WTC11 (cell line): ENCODE measurements at regions not wholly inside any gene's neighbourhood (a gene's known extent, or its start where the extent isn't known, plus 50 kb on each side); places are given as distances from the start of the nearest gene placed in this dataset.

Source experiments
- GABPB1 ChIP-seq: sonication (generic); formaldehyde crosslinking; IDR thresholded peaks from 2 replicates; pipeline ENCODE4 v1.8.1; 2023; ENCODE audit warnings: mild to moderate bottlenecking, missing genetic modification reagents
- JUN ChIP-seq: sonication (generic); formaldehyde crosslinking; IDR thresholded peaks from 2 replicates; pipeline ENCODE4 v1.8.0; 2023; ENCODE audit warnings: mild to moderate bottlenecking, missing genetic modification reagents
- NFATC4 ChIP-seq: fragments of 250-450 bp; sonication (Bioruptor Pico); IDR thresholded peaks from 2 replicates; pipeline ENCODE4 v1.9.0; 2021; ENCODE audit warnings: mild to moderate bottlenecking
- NR3C1 ChIP-seq: sonication (generic); formaldehyde crosslinking; conservative IDR thresholded peaks from 2 replicates; pipeline ENCODE4 v1.8.1; 2023; ENCODE audit warnings: low read depth, mild to moderate bottlenecking, missing genetic modification reagents
- PRRX2 ChIP-seq: fragments of 250-450 bp; sonication (Bioruptor Pico); IDR thresholded peaks from 2 replicates; pipeline ENCODE4 v1.8.0; 2021; ENCODE audit warnings: mild to moderate bottlenecking
- TP53 ChIP-seq: sonication (generic); formaldehyde crosslinking; IDR thresholded peaks from 2 replicates; pipeline ENCODE4 v1.8.1; 2023; ENCODE audit warnings: mild to moderate bottlenecking, missing genetic modification reagents
- TF ChIP-seq, protein P1 (sequence below): fragments of 200-600 bp; IDR thresholded peaks from 2 replicates; pipeline ENCODE4 v1.8.0; 2022; ENCODE audit warnings: antibody characterized with exemption
- TF ChIP-seq, protein P2 (sequence below): sonication (generic); formaldehyde crosslinking; IDR thresholded peaks from 2 replicates; pipeline ENCODE4 v1.8.1; 2022; ENCODE audit warnings: missing genetic modification reagents, borderline replicate concordance
- TF ChIP-seq, protein P3 (sequence below): sonication (generic); formaldehyde crosslinking; IDR thresholded peaks from 2 replicates; pipeline ENCODE4 v1.8.1; 2023; ENCODE audit warnings: mild to moderate bottlenecking, missing genetic modification reagents, moderate library complexity
- TF ChIP-seq, protein P4 (sequence below): sonication (generic); formaldehyde crosslinking; IDR thresholded peaks from 2 replicates; pipeline ENCODE4 v1.8.0; 2022; ENCODE audit warnings: mild to moderate bottlenecking, missing genetic modification reagents
- TF ChIP-seq, protein P5 (sequence below): sonication (generic); formaldehyde crosslinking; IDR thresholded peaks from 2 replicates; pipeline ENCODE4 v1.8.1; 2023; ENCODE audit warnings: mild to moderate bottlenecking, missing genetic modification reagents, moderate library complexity
- TF ChIP-seq, protein P6 (sequence below): sonication (generic); formaldehyde crosslinking; IDR thresholded peaks from 2 replicates; pipeline ENCODE4 v1.8.1; 2022; ENCODE audit warnings: low read depth, mild to moderate bottlenecking, moderate library complexity, missing genetic modification reagents, borderline replicate concordance

DNA sequence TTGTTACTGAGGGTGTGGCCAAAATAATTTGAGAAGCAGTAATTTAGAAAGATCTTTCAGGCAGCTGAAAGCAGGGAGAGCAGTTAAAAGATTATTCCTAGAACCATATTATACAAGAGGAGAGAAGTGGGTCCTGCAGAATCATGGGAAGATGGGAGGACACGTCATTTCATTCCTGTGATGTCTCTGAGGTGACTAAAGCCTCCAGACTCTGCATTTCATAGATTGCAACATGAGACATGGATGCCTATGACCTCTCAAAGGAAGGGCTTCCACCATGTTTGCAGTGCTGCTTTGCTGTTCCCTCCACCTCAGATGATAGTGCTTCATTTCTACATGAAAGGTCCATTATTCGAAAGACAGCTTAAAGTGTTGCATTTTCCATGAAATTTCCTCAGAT is 788.4 kb downstream of the TSN start:
- TF ChIP-seq NR3C1 (CRISPR knock-in tag) (no peak), NFATC4 (no peak), GABPB1 (no peak), TP53 (CRISPR knock-in tag) (no peak), PRRX2 (CRISPR knock-in tag) (no peak), JUN (CRISPR knock-in tag) (no peak)
- TF ChIP-seq, protein P1, sequence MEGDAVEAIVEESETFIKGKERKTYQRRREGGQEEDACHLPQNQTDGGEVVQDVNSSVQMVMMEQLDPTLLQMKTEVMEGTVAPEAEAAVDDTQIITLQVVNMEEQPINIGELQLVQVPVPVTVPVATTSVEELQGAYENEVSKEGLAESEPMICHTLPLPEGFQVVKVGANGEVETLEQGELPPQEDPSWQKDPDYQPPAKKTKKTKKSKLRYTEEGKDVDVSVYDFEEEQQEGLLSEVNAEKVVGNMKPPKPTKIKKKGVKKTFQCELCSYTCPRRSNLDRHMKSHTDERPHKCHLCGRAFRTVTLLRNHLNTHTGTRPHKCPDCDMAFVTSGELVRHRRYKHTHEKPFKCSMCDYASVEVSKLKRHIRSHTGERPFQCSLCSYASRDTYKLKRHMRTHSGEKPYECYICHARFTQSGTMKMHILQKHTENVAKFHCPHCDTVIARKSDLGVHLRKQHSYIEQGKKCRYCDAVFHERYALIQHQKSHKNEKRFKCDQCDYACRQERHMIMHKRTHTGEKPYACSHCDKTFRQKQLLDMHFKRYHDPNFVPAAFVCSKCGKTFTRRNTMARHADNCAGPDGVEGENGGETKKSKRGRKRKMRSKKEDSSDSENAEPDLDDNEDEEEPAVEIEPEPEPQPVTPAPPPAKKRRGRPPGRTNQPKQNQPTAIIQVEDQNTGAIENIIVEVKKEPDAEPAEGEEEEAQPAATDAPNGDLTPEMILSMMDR: no peak
- TF ChIP-seq, protein P2, sequence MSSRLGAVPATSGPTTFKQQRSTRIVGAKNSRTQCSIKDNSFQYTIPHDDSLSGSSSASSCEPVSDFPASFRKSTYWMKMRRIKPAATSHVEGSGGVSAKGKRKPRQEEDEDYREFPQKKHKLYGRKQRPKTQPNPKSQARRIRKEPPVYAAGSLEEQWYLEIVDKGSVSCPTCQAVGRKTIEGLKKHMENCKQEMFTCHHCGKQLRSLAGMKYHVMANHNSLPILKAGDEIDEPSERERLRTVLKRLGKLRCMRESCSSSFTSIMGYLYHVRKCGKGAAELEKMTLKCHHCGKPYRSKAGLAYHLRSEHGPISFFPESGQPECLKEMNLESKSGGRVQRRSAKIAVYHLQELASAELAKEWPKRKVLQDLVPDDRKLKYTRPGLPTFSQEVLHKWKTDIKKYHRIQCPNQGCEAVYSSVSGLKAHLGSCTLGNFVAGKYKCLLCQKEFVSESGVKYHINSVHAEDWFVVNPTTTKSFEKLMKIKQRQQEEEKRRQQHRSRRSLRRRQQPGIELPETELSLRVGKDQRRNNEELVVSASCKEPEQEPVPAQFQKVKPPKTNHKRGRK (CRISPR knock-in tag): no peak
- TF ChIP-seq, protein P3, sequence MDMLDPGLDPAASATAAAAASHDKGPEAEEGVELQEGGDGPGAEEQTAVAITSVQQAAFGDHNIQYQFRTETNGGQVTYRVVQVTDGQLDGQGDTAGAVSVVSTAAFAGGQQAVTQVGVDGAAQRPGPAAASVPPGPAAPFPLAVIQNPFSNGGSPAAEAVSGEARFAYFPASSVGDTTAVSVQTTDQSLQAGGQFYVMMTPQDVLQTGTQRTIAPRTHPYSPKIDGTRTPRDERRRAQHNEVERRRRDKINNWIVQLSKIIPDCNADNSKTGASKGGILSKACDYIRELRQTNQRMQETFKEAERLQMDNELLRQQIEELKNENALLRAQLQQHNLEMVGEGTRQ: no peak
- TF ChIP-seq, protein P4, sequence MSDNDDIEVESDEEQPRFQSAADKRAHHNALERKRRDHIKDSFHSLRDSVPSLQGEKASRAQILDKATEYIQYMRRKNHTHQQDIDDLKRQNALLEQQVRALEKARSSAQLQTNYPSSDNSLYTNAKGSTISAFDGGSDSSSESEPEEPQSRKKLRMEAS (CRISPR knock-in tag): no peak
- TF ChIP-seq, protein P5, sequence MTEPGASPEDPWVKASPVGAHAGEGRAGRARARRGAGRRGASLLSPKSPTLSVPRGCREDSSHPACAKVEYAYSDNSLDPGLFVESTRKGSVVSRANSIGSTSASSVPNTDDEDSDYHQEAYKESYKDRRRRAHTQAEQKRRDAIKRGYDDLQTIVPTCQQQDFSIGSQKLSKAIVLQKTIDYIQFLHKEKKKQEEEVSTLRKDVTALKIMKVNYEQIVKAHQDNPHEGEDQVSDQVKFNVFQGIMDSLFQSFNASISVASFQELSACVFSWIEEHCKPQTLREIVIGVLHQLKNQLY (CRISPR knock-in tag): no peak
- TF ChIP-seq, protein P6, sequence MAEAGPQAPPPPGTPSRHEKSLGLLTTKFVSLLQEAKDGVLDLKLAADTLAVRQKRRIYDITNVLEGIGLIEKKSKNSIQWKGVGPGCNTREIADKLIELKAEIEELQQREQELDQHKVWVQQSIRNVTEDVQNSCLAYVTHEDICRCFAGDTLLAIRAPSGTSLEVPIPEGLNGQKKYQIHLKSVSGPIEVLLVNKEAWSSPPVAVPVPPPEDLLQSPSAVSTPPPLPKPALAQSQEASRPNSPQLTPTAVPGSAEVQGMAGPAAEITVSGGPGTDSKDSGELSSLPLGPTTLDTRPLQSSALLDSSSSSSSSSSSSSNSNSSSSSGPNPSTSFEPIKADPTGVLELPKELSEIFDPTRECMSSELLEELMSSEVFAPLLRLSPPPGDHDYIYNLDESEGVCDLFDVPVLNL: no peak
